ENCODE measurements at regions not wholly inside any gene's neighbourhood (a gene's known extent, or its start where the extent isn't known, plus 50 kb on each side); places are given as distances from the start of the nearest gene placed in this dataset.

DNA sequence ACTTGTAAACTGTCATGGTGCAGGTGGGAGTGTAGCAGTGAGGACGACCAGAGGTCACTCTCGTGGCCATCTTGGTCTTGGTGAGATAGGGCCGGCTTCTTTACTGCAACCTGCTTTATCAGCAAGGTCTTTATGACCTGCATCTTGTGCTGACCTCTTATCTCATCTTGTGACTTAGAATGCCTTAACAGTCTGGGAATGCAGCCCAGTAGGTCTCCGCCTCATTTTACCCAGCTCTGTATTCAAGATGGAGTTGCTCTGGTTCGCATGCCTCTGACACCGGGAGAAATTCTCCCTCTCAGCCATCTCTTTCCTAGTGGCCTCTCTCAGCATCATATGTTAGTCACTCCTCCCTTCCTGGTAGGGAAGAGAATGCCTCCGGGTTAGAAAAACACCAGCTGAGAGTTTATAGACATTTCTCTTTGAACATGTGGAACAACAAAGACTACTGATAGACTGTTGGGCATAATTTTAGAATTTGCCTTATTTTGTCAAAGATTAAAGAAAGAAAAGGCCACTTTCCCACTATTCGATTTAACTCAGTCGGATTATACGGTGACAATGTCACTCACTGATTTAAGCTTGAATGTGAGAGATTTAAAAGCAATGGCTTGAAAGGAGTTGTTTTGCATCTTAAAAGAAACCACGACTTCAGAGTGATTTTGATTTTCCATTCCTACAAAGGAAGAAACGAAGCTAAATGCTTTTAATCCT lies 67.9 kb upstream of the SNX9 start (continued):
- TF ChIP-seq FOXM1 (IDR thresholded peaks at IDR 0.05; ENCODE audit: low read depth) (0 out of 2 replicates have a peak, but pooled peaks have one; percentile 13), FOXM1 (CRISPR knock-in tag; IDR thresholded peaks at IDR 0.05; ENCODE audit: low read depth) (no peak), ZNF830 (CRISPR knock-in tag; IDR thresholded peaks at IDR 0.05) (peak; percentile 90; the same call in 1 of the 2 replicates), JUNB (CRISPR knock-in tag; conservative IDR thresholded peaks at IDR 0.05) (no peak), DACH1 (IDR thresholded peaks at IDR 0.05; ENCODE audit: partially characterized antibody) (no peak), RBBP5 (IDR thresholded peaks at IDR 0.05; ENCODE audit: borderline replicate concordance, insufficient read depth, low read length, poor library complexity, severe bottlenecking) (no peak), NR2F6 (CRISPR knock-in tag; IDR thresholded peaks at IDR 0.05) (peak; percentile 42; the same call in 1 of the 2 replicates), MECOM (CRISPR knock-in tag; IDR thresholded peaks at IDR 0.05) (peak; percentile 98), GATAD2B (IDR thresholded peaks at IDR 0.05; ENCODE audit: borderline replicate concordance) (no peak), KAT8 (IDR thresholded peaks at IDR 0.05; ENCODE audit: low read depth) (no peak), TEAD4 (IDR thresholded peaks at IDR 0.05; ENCODE audit: low read length) (no peak), TEAD4 (CRISPR knock-in tag; IDR thresholded peaks at IDR 0.05; ENCODE audit: borderline replicate concordance) (no peak), RBM14 (IDR thresholded peaks at IDR 0.05; ENCODE audit: borderline replicate concordance, insufficient read depth, low read depth, low read length) (no peak), ZNF589 (CRISPR knock-in tag; IDR thresholded peaks at IDR 0.05; ENCODE audit: low read depth) (peak; percentile 99), ZNF140 (CRISPR knock-in tag; IDR thresholded peaks at IDR 0.05) (peak; percentile 65; the same call in 1 of the 2 replicates), ZNF316 (IDR thresholded peaks at IDR 0.05) (no peak), ZC3H8 (IDR thresholded peaks at IDR 0.05) (no peak)
- TF ChIP-seq, protein P1, sequence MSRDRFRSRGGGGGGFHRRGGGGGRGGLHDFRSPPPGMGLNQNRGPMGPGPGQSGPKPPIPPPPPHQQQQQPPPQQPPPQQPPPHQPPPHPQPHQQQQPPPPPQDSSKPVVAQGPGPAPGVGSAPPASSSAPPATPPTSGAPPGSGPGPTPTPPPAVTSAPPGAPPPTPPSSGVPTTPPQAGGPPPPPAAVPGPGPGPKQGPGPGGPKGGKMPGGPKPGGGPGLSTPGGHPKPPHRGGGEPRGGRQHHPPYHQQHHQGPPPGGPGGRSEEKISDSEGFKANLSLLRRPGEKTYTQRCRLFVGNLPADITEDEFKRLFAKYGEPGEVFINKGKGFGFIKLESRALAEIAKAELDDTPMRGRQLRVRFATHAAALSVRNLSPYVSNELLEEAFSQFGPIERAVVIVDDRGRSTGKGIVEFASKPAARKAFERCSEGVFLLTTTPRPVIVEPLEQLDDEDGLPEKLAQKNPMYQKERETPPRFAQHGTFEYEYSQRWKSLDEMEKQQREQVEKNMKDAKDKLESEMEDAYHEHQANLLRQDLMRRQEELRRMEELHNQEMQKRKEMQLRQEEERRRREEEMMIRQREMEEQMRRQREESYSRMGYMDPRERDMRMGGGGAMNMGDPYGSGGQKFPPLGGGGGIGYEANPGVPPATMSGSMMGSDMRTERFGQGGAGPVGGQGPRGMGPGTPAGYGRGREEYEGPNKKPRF (IDR thresholded peaks at IDR 0.05; ENCODE audit: low read depth, low read length): no peak
- TF ChIP-seq, protein P2, sequence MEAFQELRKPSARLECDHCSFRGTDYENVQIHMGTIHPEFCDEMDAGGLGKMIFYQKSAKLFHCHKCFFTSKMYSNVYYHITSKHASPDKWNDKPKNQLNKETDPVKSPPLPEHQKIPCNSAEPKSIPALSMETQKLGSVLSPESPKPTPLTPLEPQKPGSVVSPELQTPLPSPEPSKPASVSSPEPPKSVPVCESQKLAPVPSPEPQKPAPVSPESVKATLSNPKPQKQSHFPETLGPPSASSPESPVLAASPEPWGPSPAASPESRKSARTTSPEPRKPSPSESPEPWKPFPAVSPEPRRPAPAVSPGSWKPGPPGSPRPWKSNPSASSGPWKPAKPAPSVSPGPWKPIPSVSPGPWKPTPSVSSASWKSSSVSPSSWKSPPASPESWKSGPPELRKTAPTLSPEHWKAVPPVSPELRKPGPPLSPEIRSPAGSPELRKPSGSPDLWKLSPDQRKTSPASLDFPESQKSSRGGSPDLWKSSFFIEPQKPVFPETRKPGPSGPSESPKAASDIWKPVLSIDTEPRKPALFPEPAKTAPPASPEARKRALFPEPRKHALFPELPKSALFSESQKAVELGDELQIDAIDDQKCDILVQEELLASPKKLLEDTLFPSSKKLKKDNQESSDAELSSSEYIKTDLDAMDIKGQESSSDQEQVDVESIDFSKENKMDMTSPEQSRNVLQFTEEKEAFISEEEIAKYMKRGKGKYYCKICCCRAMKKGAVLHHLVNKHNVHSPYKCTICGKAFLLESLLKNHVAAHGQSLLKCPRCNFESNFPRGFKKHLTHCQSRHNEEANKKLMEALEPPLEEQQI (IDR thresholded peaks at IDR 0.05): no peak
- TF ChIP-seq, protein P3, sequence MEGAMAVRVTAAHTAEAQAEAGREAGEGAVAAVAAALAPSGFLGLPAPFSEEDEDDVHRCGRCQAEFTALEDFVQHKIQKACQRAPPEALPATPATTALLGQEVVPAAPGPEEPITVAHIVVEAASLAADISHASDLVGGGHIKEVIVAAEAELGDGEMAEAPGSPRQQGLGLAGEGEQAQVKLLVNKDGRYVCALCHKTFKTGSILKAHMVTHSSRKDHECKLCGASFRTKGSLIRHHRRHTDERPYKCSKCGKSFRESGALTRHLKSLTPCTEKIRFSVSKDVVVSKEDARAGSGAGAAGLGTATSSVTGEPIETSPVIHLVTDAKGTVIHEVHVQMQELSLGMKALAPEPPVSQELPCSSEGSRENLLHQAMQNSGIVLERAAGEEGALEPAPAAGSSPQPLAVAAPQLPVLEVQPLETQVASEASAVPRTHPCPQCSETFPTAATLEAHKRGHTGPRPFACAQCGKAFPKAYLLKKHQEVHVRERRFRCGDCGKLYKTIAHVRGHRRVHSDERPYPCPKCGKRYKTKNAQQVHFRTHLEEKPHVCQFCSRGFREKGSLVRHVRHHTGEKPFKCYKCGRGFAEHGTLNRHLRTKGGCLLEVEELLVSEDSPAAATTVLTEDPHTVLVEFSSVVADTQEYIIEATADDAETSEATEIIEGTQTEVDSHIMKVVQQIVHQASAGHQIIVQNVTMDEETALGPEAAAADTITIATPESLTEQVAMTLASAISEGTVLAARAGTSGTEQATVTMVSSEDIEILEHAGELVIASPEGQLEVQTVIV (CRISPR knock-in tag; IDR thresholded peaks at IDR 0.05; ENCODE audit: borderline replicate concordance): 0 out of 2 replicates have a peak, but pooled peaks have one; percentile 66
- TF ChIP-seq, protein P4, sequence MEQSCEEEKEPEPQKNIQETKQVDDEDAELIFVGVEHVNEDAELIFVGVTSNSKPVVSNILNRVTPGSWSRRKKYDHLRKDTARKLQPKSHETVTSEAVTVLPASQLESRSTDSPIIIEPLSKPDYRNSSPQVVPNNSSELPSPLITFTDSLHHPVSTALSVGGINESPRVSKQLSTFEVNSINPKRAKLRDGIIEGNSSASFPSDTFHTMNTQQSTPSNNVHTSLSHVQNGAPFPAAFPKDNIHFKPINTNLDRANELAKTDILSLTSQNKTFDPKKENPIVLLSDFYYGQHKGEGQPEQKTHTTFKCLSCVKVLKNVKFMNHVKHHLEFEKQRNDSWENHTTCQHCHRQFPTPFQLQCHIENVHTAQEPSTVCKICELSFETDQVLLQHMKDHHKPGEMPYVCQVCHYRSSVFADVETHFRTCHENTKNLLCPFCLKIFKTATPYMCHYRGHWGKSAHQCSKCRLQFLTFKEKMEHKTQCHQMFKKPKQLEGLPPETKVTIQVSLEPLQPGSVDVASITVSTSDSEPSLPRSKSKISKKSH (CRISPR knock-in tag; IDR thresholded peaks at IDR 0.05): no peak; the same call in 1 of the 2 replicates

Measured in K562 (cell line).